22Rv1 (cell line): ENCODE measurements at regions not wholly inside any gene's neighbourhood (a gene's known extent, or its start where the extent isn't known, plus 50 kb on each side); places are given as distances from the start of the nearest gene placed in this dataset.
"Not testable (repeated sequence)": the region's sequence is repeated elsewhere in the genome, so short reads cannot be mapped to it uniquely, and the experiment has no call there.

Source experiments
- H3K27ac ChIP-seq: fragments of 450-650 bp; 2 replicates; pipeline ENCODE4 v1.5.1; 2017
- ZFX ChIP-seq: fragments of 450-650 bp; IDR thresholded peaks from 2 replicates; pipeline ENCODE4 v1.6.1; 2017; ENCODE audit warnings: antibody characterized with exemption, borderline replicate concordance
- TF ChIP-seq, protein P1 (sequence below): fragments of 450-650 bp; IDR thresholded peaks from 2 replicates; pipeline ENCODE4 v1.5.1; 2017; ENCODE audit warnings: mild to moderate bottlenecking

- TF ChIP-seq, protein P1, sequence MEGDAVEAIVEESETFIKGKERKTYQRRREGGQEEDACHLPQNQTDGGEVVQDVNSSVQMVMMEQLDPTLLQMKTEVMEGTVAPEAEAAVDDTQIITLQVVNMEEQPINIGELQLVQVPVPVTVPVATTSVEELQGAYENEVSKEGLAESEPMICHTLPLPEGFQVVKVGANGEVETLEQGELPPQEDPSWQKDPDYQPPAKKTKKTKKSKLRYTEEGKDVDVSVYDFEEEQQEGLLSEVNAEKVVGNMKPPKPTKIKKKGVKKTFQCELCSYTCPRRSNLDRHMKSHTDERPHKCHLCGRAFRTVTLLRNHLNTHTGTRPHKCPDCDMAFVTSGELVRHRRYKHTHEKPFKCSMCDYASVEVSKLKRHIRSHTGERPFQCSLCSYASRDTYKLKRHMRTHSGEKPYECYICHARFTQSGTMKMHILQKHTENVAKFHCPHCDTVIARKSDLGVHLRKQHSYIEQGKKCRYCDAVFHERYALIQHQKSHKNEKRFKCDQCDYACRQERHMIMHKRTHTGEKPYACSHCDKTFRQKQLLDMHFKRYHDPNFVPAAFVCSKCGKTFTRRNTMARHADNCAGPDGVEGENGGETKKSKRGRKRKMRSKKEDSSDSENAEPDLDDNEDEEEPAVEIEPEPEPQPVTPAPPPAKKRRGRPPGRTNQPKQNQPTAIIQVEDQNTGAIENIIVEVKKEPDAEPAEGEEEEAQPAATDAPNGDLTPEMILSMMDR = no peak
- no peak for TF ChIP-seq ZFX
- no peak overlapping the region for H3K27ac ChIP-seq
Measured at GRCh38 chr7:19561121-19561805, 147.6 kb downstream of the POLR1F start.

GRCh38 chr7:19560111-19560883 lies 148.5 kb downstream of the POLR1F start:
- no peak overlapping the region for H3K27ac ChIP-seq
- TF ChIP-seq, protein P1 = no peak
- no peak for TF ChIP-seq ZFX

- no peak overlapping the region for H3K27ac ChIP-seq
- no peak for TF ChIP-seq ZFX
- TF ChIP-seq, protein P1 = no peak
Measured at GRCh38 chr7:19558527-19558926, 150.3 kb downstream of the POLR1F start.

- TF ChIP-seq, protein P1 = no peak
- no peak for TF ChIP-seq ZFX
- no peak overlapping the region for H3K27ac ChIP-seq
Measured at GRCh38 chr7:19557726-19558465, 150.9 kb downstream of the POLR1F start.

DNA sequence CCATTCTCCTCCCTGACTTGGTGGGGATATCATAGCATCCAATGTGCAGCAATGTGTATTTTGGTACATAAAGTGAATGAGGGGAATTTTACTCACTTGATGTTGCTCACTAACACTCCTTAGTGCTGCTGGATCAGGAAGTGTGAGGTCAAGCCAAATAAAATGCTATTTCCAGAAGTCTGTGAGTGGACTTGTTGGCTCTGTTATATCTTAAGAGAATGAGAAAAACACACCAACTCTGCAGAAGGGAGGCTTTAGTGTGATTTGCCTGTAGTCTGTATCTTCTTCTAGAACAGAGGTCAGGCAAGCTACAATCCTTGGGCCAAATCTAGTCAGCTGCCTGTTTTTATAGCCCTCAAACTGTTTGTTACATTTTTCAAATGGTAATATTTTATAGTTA lies 154.3 kb downstream of the POLR1F start:
- no peak overlapping the region for H3K27ac ChIP-seq
- TF ChIP-seq, protein P1 = no peak
- TF ChIP-seq ZFX = no peak

GRCh38 chr7:19552576-19552975 lies 156.3 kb downstream of the POLR1F start:
- TF ChIP-seq, protein P1 = no peak
- TF ChIP-seq ZFX = no peak
- H3K27ac ChIP-seq = no peak overlapping the region

- not testable (repeated sequence) for H3K27ac ChIP-seq
Measured at GRCh38 chr7:19549246-19549645, 159.6 kb downstream of the POLR1F start.
